ENCODE measurements at regions not wholly inside any gene's neighbourhood (a gene's known extent, or its start where the extent isn't known, plus 50 kb on each side); places are given as distances from the start of the nearest gene placed in this dataset.

DNA sequence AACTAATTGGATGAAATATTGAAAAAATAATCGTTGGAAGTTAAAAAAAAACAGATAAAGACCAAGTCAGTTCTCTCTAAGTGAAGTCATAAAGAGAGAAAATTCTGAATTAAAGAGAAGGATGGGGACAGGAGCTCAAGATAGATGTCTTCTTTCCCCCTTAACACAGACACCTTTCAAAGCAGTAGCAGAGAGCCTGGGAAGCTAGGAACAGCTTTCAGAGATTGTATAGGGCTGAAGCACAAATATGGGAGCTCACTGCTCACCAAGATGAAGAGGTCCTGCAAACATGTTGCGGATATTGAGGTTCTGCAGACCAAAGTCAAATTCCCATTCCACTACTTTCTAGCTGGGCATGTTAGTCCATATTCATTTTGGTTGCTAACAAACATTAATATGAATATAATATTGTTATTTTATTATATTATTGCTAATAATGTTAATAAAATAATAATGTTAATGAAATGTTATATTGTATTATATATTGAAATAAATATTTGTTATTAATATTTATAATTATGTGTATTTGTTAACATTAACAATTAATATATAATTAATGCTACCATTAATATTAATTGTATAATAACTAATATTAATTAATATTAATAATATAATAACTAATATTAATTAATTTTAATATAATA lies 319.1 kb downstream of the OXSM start:
- TF ChIP-seq CTCF (IDR thresholded peaks at IDR 0.05) (no peak), POLR2A (IDR thresholded peaks at IDR 0.05) (no peak)
